GM13977 (cell line): ENCODE measurements at regions not wholly inside any gene's neighbourhood (a gene's known extent, or its start where the extent isn't known, plus 50 kb on each side); places are given as distances from the start of the nearest gene placed in this dataset.

Experiments
- DNase-seq: peaks from one replicate; pipeline ENCODE4 v3.0.0; 2012; ENCODE audit warnings: low spot score
- in situ Hi-C: fragments of 300-500 bp; cut with MboI; formaldehyde crosslinking; loops from one replicate; pipeline ENCODE4 v1.12.0; 2022; ENCODE audit warnings: low sequenced_read_pairs, low pct_unique_long_range_greater_than_20kb, mixed read lengths, inconsistent platforms; ENCODE audit not compliant: unreplicated experiment
- TF ChIP-seq, protein P1 (sequence below): IDR thresholded peaks from 2 replicates; pipeline ENCODE4 v1.5.1; 2012; ENCODE audit warnings: mild to moderate bottlenecking, control low read depth; ENCODE audit not compliant: insufficient read depth; ENCODE audit errors: extremely low read depth, missing control alignments

DNA sequence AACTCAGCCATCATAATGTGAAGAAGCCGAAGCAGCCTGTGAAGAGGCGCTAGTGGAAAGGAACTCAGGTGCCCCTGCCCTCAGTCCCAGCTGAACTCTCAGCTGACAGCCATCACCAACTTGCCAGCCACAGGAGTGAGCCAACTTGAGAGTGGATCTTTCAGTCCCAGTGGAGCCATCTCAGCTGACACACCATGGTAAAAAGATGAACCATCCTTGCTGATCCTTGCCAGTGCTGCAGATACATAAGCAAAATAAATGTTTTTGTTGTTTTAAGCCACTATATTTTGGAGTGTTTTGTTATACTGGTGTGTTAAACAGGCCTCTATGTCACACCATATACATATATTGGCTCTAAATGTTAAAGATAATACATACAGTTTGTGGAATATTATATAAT, 195.8 kb upstream of the SPRED2 start:
- no peak for DNase-seq
- TF ChIP-seq, protein P1, sequence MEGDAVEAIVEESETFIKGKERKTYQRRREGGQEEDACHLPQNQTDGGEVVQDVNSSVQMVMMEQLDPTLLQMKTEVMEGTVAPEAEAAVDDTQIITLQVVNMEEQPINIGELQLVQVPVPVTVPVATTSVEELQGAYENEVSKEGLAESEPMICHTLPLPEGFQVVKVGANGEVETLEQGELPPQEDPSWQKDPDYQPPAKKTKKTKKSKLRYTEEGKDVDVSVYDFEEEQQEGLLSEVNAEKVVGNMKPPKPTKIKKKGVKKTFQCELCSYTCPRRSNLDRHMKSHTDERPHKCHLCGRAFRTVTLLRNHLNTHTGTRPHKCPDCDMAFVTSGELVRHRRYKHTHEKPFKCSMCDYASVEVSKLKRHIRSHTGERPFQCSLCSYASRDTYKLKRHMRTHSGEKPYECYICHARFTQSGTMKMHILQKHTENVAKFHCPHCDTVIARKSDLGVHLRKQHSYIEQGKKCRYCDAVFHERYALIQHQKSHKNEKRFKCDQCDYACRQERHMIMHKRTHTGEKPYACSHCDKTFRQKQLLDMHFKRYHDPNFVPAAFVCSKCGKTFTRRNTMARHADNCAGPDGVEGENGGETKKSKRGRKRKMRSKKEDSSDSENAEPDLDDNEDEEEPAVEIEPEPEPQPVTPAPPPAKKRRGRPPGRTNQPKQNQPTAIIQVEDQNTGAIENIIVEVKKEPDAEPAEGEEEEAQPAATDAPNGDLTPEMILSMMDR: no peak
- in situ Hi-C loops: no loop called here

DNA sequence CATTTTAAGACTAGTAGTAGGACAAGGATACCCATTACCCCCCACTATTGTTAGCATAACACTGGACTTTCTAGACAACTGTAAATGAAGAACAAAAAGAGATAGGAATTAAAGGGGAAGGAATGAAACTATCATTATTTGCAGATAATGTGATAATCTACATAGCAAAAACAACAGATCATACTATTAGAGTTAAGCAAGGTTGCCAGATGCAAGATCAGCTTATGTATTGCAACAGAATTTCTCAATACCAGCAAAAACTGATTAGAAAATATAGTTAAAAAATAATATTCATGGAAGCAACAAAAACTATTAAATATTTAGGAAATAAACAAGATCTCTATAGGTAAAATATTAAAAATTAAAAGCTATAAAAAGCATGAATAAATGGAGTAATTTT, 194.4 kb upstream of the SPRED2 start:
- in situ Hi-C loops: no loop called here
- no peak for DNase-seq
- TF ChIP-seq, protein P1: no peak

DNA sequence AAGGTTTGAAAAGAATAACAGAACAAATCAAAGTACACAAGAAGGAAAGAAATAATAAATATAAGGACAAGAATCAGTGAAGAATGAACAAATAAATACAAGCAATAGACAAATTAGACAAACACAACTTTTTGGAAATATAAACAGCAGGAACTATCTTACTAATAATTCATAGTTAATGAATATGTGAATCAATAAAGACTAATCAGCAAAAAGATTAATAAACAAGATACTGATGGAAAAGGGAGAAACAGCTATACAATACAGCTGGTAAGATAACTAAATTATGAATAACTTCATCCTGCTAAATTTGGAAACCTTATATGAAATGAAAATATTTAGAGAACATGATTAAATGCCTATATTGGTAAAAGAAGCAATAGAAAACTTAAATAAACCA, 193.6 kb upstream of the SPRED2 start:
- in situ Hi-C loops: no loop called here
- TF ChIP-seq, protein P1: no peak

DNA sequence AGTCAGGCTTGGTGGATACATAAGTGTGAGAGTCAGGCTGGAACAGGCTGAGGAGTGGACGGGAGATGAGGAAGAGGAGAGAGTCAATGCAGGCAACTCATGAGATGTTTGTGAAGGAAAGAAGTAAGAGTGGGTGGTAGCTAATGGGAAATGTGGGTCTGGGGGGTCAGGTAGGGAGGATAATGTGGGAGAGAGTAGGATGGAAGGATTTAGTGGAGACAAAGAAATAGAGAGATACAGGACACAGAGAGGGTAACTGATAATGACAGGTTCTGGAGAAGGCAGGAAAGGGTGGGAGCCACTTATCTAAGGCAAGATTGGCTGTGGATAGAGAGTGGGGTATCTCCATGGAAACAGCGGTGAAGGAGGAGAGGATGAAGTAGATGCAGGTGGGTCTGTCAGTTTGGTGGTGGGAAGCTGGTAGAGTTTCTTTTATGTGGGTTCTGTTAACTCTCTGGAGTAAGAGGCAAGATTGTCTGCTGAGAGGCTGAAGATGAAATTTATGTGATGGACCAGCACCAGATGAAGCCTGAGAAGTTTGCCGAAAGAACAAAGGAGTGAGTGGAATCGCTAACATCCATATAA, 190.6 kb upstream of the SPRED2 start:
- in situ Hi-C loops: no loop called here
- TF ChIP-seq, protein P1: no peak
- no peak for DNase-seq

More for the DNA sequence above, 193.6 kb upstream of the SPRED2 start:
- DNase-seq: no peak

DNA sequence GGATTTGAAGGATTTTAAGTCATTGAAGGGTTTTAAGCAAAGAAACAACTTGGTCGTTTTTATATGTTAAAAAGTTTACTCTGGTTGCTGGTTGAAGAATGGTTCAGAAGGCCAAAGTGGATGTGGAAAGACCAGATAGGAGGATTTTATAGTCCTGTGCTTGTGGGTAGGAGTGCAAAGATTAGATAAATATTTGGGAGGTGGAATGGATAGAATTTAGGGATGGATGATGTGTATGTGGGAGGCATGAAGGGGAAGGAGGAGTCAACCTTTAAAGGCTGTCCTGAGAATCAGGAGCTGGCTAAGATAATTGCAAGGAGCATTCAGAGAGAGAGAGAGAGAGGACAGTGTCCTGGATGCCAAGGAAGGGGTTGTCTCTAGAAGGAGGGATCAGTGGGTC, 190.1 kb upstream of the SPRED2 start:
- TF ChIP-seq, protein P1: no peak
- in situ Hi-C loops: no loop called here
- no peak for DNase-seq

DNA sequence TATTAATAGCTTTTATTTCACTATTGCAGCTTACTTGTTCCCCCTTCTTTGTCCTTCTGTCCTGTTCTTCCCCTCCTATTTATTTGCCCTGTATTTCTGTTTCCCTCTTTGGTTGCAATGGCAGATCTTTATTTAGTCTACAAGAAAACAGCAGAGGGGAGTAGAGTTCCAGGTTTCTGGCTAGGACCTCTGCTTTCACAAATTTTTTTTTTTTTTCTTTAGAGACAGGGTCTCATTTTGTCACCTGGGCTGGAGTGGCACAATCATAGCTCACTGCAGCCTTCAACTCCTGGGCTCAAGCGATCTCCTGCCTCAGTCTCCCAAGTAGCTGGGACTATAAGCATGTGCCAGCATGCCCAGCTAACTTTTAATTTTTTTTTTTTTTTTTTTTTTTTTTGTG, 188.1 kb upstream of the SPRED2 start:
- no peak for DNase-seq
- TF ChIP-seq, protein P1: no peak
- in situ Hi-C loops: no loop called here

DNA sequence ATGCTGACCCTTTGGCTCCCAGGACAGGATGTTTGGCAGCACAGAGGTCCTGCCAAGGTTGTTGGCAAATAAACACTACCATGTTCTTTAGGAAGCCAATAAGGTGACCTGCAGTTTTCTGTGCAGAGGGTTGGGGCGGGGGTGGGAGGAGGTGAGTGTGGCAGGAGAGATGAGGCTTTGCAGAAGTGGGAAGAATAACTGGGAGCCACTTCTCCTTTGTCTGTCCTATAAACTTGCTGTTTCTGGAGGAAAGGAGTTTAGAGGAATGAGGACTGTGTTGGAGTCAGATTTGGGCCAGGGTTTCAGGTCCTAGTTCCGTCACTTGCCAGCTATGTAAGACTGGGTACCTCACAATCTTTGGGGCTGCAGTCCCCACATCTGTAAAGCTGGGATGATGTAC, 187.6 kb upstream of the SPRED2 start:
- no peak for DNase-seq
- TF ChIP-seq, protein P1: no peak
- in situ Hi-C loops: no loop called here
